Naive thymus-derived CD4-positive, alpha-beta T cell (primary cell): ENCODE measurements at regions not wholly inside any gene's neighbourhood (a gene's known extent, or its start where the extent isn't known, plus 50 kb on each side); places are given as distances from the start of the nearest gene placed in this dataset.
"Not testable (repeated sequence)": the region's sequence is repeated elsewhere in the genome, so short reads cannot be mapped to it uniquely, and the experiment has no call there.

Source experiments
- ATAC-seq: fragments of 150-1000 bp; cut with Tn5 transposase; 2 replicates; pipeline ENCODE4 v1.10.0; 2021; ENCODE audit warnings: mild to moderate bottlenecking, moderate library complexity
- CTCF ChIA-PET: fragments of 350-600 bp; sonication (Branson Sonifier 250); formaldehyde crosslinking; loops from one replicate; lab custom pipeline; 2021; ENCODE audit warnings: antibody characterized with exemption; lab: Charles Lee
- POLR2A ChIA-PET: fragments of 350-600 bp; sonication (Branson Sonifier 250); formaldehyde crosslinking; loops from one replicate; lab custom pipeline; 2021; ENCODE audit warnings: antibody characterized with exemption, inconsistent platforms; lab: Charles Lee
- DNase-seq, 9 donors: peaks; one replicate each; pipeline versions ENCODE4 v3.0.0 to v3.0.0-alpha.2; 2020 to 2022; ENCODE audit warnings: mixed read lengths in 1 of 9
- H3K27ac ChIP-seq: one replicate; pipeline ENCODE4 v1.7.0; 2013; ENCODE audit warnings: mild to moderate bottlenecking, low read depth, low read length, moderate library complexity
- H3K27me3 ChIP-seq, 2 donors: one replicate each; pipeline ENCODE4 v1.7.0; 2013; ENCODE audit warnings: low read length in 2 of 2, mild to moderate bottlenecking in 2 of 2, moderate library complexity in 2 of 2; ENCODE audit not compliant: control insufficient read depth in 2 of 2, insufficient read depth in 2 of 2
- H3K36me3 ChIP-seq, 3 experiments: 1 replicate in 2 of 3; 2 replicates in 1 of 3; pipeline ENCODE4 v1.7.0; 2013; ENCODE audit warnings: low read length in 3 of 3, mild to moderate bottlenecking in 3 of 3, moderate library complexity in 1 of 3; ENCODE audit not compliant: insufficient read depth in 3 of 3, control insufficient read depth in 2 of 3
- H3K4me1 ChIP-seq, 2 donors: one replicate each; pipeline ENCODE4 v1.7.0; 2013; ENCODE audit warnings: low read length in 2 of 2, mild to moderate bottlenecking in 2 of 2, moderate library complexity in 1 of 2; ENCODE audit not compliant: control insufficient read depth in 2 of 2, insufficient read depth in 2 of 2
- H3K4me3 ChIP-seq: 2 replicates; pipeline ENCODE4 v1.7.0; 2013; ENCODE audit warnings: mild to moderate bottlenecking, low read length
- H3K9me3 ChIP-seq, 3 experiments: 1 replicate in 2 of 3; 2 replicates in 1 of 3; pipeline ENCODE4 v1.7.0; 2013; ENCODE audit warnings: low read length in 3 of 3; ENCODE audit not compliant: control insufficient read depth in 2 of 3
- H3K27ac Mint-ChIP-seq, 9 donors: one replicate each; pipeline ENCODE4 v1.8.0; 2020 to 2022; ENCODE audit warnings: mixed read lengths in 9 of 9, mild to moderate bottlenecking in 8 of 9, moderate library complexity in 5 of 9, inconsistent platforms in 2 of 9
- H3K27me3 Mint-ChIP-seq, 5 donors: one replicate each; pipeline ENCODE4 v1.8.0; 2021 to 2022; ENCODE audit warnings: mixed read lengths in 5 of 5, mild to moderate bottlenecking in 1 of 5
- H3K36me3 Mint-ChIP-seq, 5 donors: one replicate each; pipeline ENCODE4 v1.8.0; 2020 to 2022; ENCODE audit warnings: mixed read lengths in 5 of 5, mild to moderate bottlenecking in 3 of 5, inconsistent platforms in 1 of 5
- H3K4me1 Mint-ChIP-seq, 7 donors: one replicate each; pipeline ENCODE4 v1.8.0; 2020 to 2022; ENCODE audit warnings: mixed read lengths in 7 of 7, mild to moderate bottlenecking in 3 of 7, inconsistent platforms in 1 of 7
- H3K4me3 Mint-ChIP-seq, 10 donors: one replicate each; pipeline ENCODE4 v1.8.0; 2020 to 2022; ENCODE audit warnings: mild to moderate bottlenecking in 10 of 10, mixed read lengths in 10 of 10, moderate library complexity in 6 of 10, inconsistent platforms in 2 of 10
- H3K9me3 Mint-ChIP-seq, 11 donors: one replicate each; pipeline ENCODE4 v1.8.0; 2020 to 2022; ENCODE audit warnings: mixed read lengths in 11 of 11, mild to moderate bottlenecking in 4 of 11, inconsistent platforms in 1 of 11, moderate library complexity in 1 of 11
- intact Hi-C, 2 donors: fragments of 100-400 bp; cut with micrococcal nuclease; formaldehyde crosslinking; loops; one replicate each; pipeline ENCODE4 v1.15.1; 2023

DNA sequence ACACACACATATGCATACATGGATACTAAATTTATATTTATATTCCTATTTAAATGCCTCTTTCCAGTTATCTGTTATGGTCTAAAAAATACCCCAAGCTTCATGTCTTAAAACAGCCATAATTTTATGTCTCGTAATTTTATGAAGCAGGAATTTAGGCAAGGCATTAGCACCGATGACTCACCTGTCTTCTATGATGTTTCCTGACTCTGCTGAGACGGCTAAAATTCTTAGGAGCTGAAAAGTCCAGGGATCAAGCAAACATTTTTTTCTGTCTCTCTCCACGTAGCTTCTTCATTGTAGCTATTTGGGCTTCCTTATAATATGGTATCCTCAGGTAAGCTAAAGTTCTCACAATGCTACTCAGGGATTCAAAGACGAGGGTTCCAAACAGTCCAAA lies 930.3 kb downstream of the STIM2 start:
- H3K36me3 Mint-ChIP-seq, result no peaks in the 10 kb centered on the region
- ChIA-PET POLR2A (no interaction called here), CTCF (no interaction called here)
- H3K27me3 Mint-ChIP-seq, result no peaks in the 10 kb centered on the region
- Histone ChIP-seq H3K27ac (no peak overlapping the region), H3K4me1 (no peaks in the 10 kb centered on the region), H3K4me3 (no peak overlapping the region), H3K9me3 (no peaks in the 10 kb centered on the region), H3K36me3 (no peaks in the 10 kb centered on the region), H3K27me3 (no peaks in the 10 kb centered on the region)
- DNase-seq (no peak), ATAC-seq (no peak)
- H3K9me3 Mint-ChIP-seq, result peaks cover 0 to 13% (median 2%) of the 10 kb centered on the region in 11 donors
- no peak overlapping the region for H3K27ac Mint-ChIP-seq
- H3K4me1 Mint-ChIP-seq, result no peaks in the 10 kb centered on the region
- H3K4me3 Mint-ChIP-seq, result no peak overlapping the region
- intact Hi-C loops, result no loop called here

GRCh38 chr4:27791640-27792039 lies 931.0 kb downstream of the STIM2 start:
- Mint-ChIP-seq H3K36me3 (no peaks in the 10 kb centered on the region), H3K9me3 (peaks cover 0 to 13% (median 2%) of the 10 kb centered on the region in 11 donors), H3K27me3 (no peaks in the 10 kb centered on the region), H3K4me3 (no peak overlapping the region), H3K4me1 (no peaks in the 10 kb centered on the region), H3K27ac (no peak overlapping the region)
- DNase-seq (no peak), ATAC-seq (no peak)
- no peak overlapping the region for H3K27ac ChIP-seq
- CTCF ChIA-PET, result no interaction called here
- H3K4me1 ChIP-seq, result no peaks in the 10 kb centered on the region
- no peaks in the 10 kb centered on the region for H3K36me3 ChIP-seq
- no peaks in the 10 kb centered on the region for H3K27me3 ChIP-seq
- POLR2A ChIA-PET, result no interaction called here
- H3K4me3 ChIP-seq, result no peak overlapping the region
- no peaks in the 10 kb centered on the region for H3K9me3 ChIP-seq
- intact Hi-C loops, result no loop called here

GRCh38 chr4:27807207-27807606 lies 946.6 kb downstream of the STIM2 start:
- Mint-ChIP-seq H3K4me3 (no peak overlapping the region), H3K4me1 (no peaks in the 10 kb centered on the region), H3K27me3 (no peaks in the 10 kb centered on the region), H3K27ac (no peak overlapping the region), H3K36me3 (peaks cover 0 to 5% (median 0%) of the 10 kb centered on the region in 5 donors), H3K9me3 (peaks cover 0 to 18% (median 3%) of the 10 kb centered on the region in 11 donors)
- no peaks in the 10 kb centered on the region for H3K9me3 ChIP-seq
- DNase-seq (no peak), ATAC-seq (no peak)
- no peaks in the 10 kb centered on the region for H3K4me1 ChIP-seq
- ChIA-PET CTCF (no interaction called here), POLR2A (interaction anchor here (0.6 kb wide), 1 partner anchor 12 kb away, joined by 3 read pairs; no protein-coding TSS in a partner anchor)
- H3K27ac ChIP-seq, result no peak overlapping the region
- intact Hi-C loops, result no loop called here
- H3K4me3 ChIP-seq, result no peak overlapping the region
- no peaks in the 10 kb centered on the region for H3K27me3 ChIP-seq
- H3K36me3 ChIP-seq, result no peaks in the 10 kb centered on the region

DNA sequence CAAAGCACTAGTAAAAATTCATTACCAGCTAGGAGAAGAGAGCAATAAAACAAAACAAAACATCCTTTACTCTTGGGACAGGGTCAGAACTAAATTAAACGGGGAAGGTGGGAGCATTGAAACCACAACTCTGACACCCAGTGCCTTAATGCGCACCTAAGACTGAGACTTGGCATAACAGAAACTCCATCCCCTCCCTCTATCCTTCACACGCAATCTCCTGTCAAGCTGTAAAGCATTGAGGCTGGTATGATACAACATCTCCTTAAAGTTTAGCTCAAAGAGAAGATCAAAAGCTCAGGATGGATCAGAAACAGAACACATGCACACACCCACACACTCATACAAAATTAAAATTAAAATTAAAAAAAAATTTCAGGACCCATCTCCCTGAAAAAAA lies 951.3 kb downstream of the STIM2 start:
- Histone ChIP-seq H3K27me3 (no peaks in the 10 kb centered on the region), H3K36me3 (no peaks in the 10 kb centered on the region), H3K4me3 (no peak overlapping the region), H3K9me3 (no peaks in the 10 kb centered on the region), H3K27ac (no peak overlapping the region), H3K4me1 (no peaks in the 10 kb centered on the region)
- H3K4me3 Mint-ChIP-seq, result no peak overlapping the region
- peaks cover 0 to 3% (median 0%) of the 10 kb centered on the region in 7 donors for H3K4me1 Mint-ChIP-seq
- no peak for DNase-seq
- ChIA-PET CTCF (no interaction called here), POLR2A (no interaction called here)
- intact Hi-C loops, result no loop called here
- no peak overlapping the region for H3K27ac Mint-ChIP-seq
- peaks cover 0 to 5% (median 0%) of the 10 kb centered on the region in 5 donors for H3K36me3 Mint-ChIP-seq
- peaks cover 0 to 26% (median 3%) of the 10 kb centered on the region in 11 donors for H3K9me3 Mint-ChIP-seq
- H3K27me3 Mint-ChIP-seq, result no peaks in the 10 kb centered on the region
- no peak for ATAC-seq

GRCh38 chr4:27813226-27813625 lies 952.6 kb downstream of the STIM2 start:
- intact Hi-C loops, H3K4me1 Mint-ChIP-seq, H3K4me3 Mint-ChIP-seq, H3K27ac ChIP-seq, H3K36me3 Mint-ChIP-seq, H3K27me3 ChIP-seq, H3K36me3 ChIP-seq, ATAC-seq, POLR2A ChIA-PET, H3K4me3 ChIP-seq, DNase-seq, H3K27ac Mint-ChIP-seq, H3K9me3 ChIP-seq, H3K27me3 Mint-ChIP-seq, H3K4me1 ChIP-seq, CTCF ChIA-PET: not testable (repeated sequence)
- peaks cover 0 to 31% (median 4%) of the 10 kb centered on the region in 11 donors for H3K9me3 Mint-ChIP-seq

DNA sequence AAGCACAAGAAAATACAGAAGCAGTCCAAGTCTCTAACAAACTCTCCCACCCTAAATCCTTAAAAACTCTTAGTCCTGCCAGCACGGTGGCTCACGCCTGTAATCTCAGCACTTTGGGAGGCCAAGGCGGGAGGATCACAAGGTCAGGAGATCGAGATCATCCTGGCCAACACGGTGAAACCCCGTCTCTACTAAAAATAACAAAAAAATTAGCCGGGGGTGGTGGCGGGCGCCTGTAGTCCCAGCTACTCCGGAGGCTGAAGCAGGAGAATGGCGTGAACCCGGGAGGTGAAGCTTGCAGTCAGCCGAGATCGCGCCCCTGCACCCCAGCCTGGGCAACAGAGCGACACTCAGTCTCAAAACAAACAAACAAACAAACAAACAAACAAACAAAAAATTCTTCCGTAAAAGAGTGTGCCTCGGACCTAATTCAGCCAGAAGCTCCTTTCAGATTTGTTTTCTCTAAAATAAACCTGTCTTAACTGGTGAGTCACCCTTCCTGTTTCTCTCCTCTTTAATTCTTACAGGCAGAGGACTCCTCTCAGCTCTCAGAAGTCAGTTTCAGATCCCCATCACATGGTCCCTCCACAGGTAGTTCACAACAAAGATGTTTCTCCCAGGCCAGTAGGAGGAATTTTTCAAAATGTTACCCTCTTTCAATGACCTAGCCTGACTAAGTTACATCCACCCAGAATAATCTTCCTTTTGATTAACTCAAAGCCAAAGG lies 953.2 kb downstream of the STIM2 start:
- intact Hi-C loops, H3K36me3 Mint-ChIP-seq, H3K4me3 Mint-ChIP-seq, CTCF ChIA-PET, H3K27me3 ChIP-seq, DNase-seq, H3K4me3 ChIP-seq, H3K4me1 Mint-ChIP-seq, POLR2A ChIA-PET, H3K27me3 Mint-ChIP-seq, H3K27ac Mint-ChIP-seq, H3K4me1 ChIP-seq, ATAC-seq, H3K36me3 ChIP-seq, H3K27ac ChIP-seq, H3K9me3 ChIP-seq: not testable (repeated sequence)
- H3K9me3 Mint-ChIP-seq, result peaks cover 0 to 29% (median 4%) of the 10 kb centered on the region in 11 donors

DNA sequence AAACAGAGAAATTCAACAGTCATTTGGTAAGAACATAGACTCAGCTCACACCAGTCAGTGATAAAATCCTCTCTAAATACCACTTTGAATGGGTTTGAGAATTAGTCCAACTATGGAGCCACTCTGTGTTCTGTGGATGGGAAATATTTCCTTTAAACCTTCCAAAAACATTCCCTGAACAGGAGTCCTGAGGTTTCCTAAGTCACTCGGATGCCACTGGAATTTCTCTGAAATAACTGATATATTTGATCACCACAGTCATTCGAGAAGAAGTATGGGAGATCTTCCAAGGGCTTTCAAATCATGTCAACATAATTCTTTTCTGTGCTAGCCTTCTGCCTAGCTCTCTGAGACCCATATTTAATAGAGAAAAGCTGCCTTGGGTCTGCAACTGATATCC lies 958.6 kb downstream of the STIM2 start:
- H3K27me3 Mint-ChIP-seq, result no peaks in the 10 kb centered on the region
- no peaks in the 10 kb centered on the region for H3K36me3 ChIP-seq
- no peak overlapping the region for H3K27ac Mint-ChIP-seq
- intact Hi-C loops, result no loop called here
- POLR2A ChIA-PET, result no interaction called here
- H3K9me3 Mint-ChIP-seq, result peaks cover 0 to 20% (median 4%) of the 10 kb centered on the region in 11 donors
- no peaks in the 10 kb centered on the region for H3K36me3 Mint-ChIP-seq
- no peaks in the 10 kb centered on the region for H3K4me1 ChIP-seq
- ATAC-seq, result no peak
- no peak overlapping the region for H3K4me3 ChIP-seq
- no peak overlapping the region for H3K4me3 Mint-ChIP-seq
- no peaks in the 10 kb centered on the region for H3K27me3 ChIP-seq
- DNase-seq, result no peak
- peaks cover 0 to under 1% (median 0%) of the 10 kb centered on the region in 7 donors for H3K4me1 Mint-ChIP-seq
- CTCF ChIA-PET, result no interaction called here
- no peaks in the 10 kb centered on the region for H3K9me3 ChIP-seq
- H3K27ac ChIP-seq, result no peak overlapping the region
